Activated CD4-positive, alpha-beta memory T cell treated with anti-CD3 and anti-CD28 coated beads, Interleukin-2, amount 10 ng/mL, durations not matched to agents 7 days and 5 days (primary cell): ENCODE measurements at regions not wholly inside any gene's neighbourhood (a gene's known extent, or its start where the extent isn't known, plus 50 kb on each side); places are given as distances from the start of the nearest gene placed in this dataset.

Experiments
- CTCF ChIA-PET: fragments of 350-600 bp; sonication (Branson Sonifier 250); formaldehyde crosslinking; loops from one replicate; lab custom pipeline; 2021; ENCODE audit warnings: antibody characterized with exemption, inconsistent platforms; lab: Charles Lee
- POLR2A ChIA-PET: fragments of 350-600 bp; sonication (Branson Sonifier 250); formaldehyde crosslinking; loops from one replicate; lab custom pipeline; 2021; ENCODE audit warnings: antibody characterized with exemption; lab: Charles Lee
- DNase-seq: peaks from one replicate; pipeline ENCODE4 v3.0.0-alpha.2; 2020
- H3K27ac Mint-ChIP-seq: one replicate; pipeline ENCODE4 v1.8.0; 2021; ENCODE audit warnings: mild to moderate bottlenecking, mixed read lengths
- H3K27me3 Mint-ChIP-seq: one replicate; pipeline ENCODE4 v1.8.0; 2021; ENCODE audit warnings: mixed read lengths
- H3K36me3 Mint-ChIP-seq: one replicate; pipeline ENCODE4 v1.8.0; 2021; ENCODE audit warnings: low read depth, mixed read lengths
- H3K4me1 Mint-ChIP-seq: one replicate; pipeline ENCODE4 v1.8.0; 2021; ENCODE audit warnings: mixed read lengths
- H3K4me3 Mint-ChIP-seq: one replicate; pipeline ENCODE4 v1.8.0; 2021; ENCODE audit warnings: mild to moderate bottlenecking, mixed read lengths
- H3K9me3 Mint-ChIP-seq: one replicate; pipeline ENCODE4 v1.8.0; 2021; ENCODE audit warnings: mixed read lengths

- Mint-ChIP-seq H3K36me3 (no peaks in the 10 kb centered on the region), H3K27me3 (no peaks in the 10 kb centered on the region), H3K4me1 (no peaks in the 10 kb centered on the region), H3K4me3 (no peak overlapping the region), H3K9me3 (peaks cover 5% of the 10 kb centered on the region), H3K27ac (no peak overlapping the region)
- POLR2A ChIA-PET = no interaction called here
- CTCF ChIA-PET = no interaction called here
- no peak for DNase-seq
Measured at GRCh38 chr5:2502970-2503594, 248.4 kb downstream of the IRX2 start.

GRCh38 chr5:2499917-2500316 is 251.6 kb downstream of the IRX2 start:
- ChIA-PET CTCF (no interaction called here), POLR2A (no interaction called here)
- Mint-ChIP-seq H3K36me3 (no peaks in the 10 kb centered on the region), H3K27me3 (no peaks in the 10 kb centered on the region), H3K27ac (no peak overlapping the region), H3K4me3 (no peak overlapping the region), H3K4me1 (no peaks in the 10 kb centered on the region), H3K9me3 (no peaks in the 10 kb centered on the region)
- no peak for DNase-seq

GRCh38 chr5:2496891-2497290 is 254.6 kb downstream of the IRX2 start:
- H3K4me1 Mint-ChIP-seq = no peaks in the 10 kb centered on the region
- DNase-seq = no peak
- peaks cover 2% of the 10 kb centered on the region for H3K9me3 Mint-ChIP-seq
- ChIA-PET CTCF (no interaction called here), POLR2A (no interaction called here)
- no peaks in the 10 kb centered on the region for H3K36me3 Mint-ChIP-seq
- H3K27ac Mint-ChIP-seq = no peak overlapping the region
- no peak overlapping the region for H3K4me3 Mint-ChIP-seq
- H3K27me3 Mint-ChIP-seq = no peaks in the 10 kb centered on the region

- H3K4me3 Mint-ChIP-seq = no peak overlapping the region
- ChIA-PET CTCF (no interaction called here), POLR2A (no interaction called here)
- H3K27me3 Mint-ChIP-seq = no peaks in the 10 kb centered on the region
- H3K27ac Mint-ChIP-seq = no peak overlapping the region
- H3K36me3 Mint-ChIP-seq = no peaks in the 10 kb centered on the region
- peaks cover 5% of the 10 kb centered on the region for H3K9me3 Mint-ChIP-seq
- no peaks in the 10 kb centered on the region for H3K4me1 Mint-ChIP-seq
- DNase-seq = no peak
Measured at GRCh38 chr5:2496126-2496525, 255.4 kb downstream of the IRX2 start.

GRCh38 chr5:2493356-2493755 is 258.1 kb downstream of the IRX2 start:
- ChIA-PET CTCF (no interaction called here), POLR2A (no interaction called here)
- no peak overlapping the region for H3K27ac Mint-ChIP-seq
- no peaks in the 10 kb centered on the region for H3K36me3 Mint-ChIP-seq
- no peaks in the 10 kb centered on the region for H3K4me1 Mint-ChIP-seq
- no peak for DNase-seq
- no peak overlapping the region for H3K4me3 Mint-ChIP-seq
- H3K9me3 Mint-ChIP-seq = peaks cover 5% of the 10 kb centered on the region
- no peaks in the 10 kb centered on the region for H3K27me3 Mint-ChIP-seq

- POLR2A ChIA-PET = no interaction called here
- CTCF ChIA-PET = no interaction called here
- no peaks in the 10 kb centered on the region for H3K4me1 Mint-ChIP-seq
Measured at GRCh38 chr5:2492476-2492875, 259.0 kb downstream of the IRX2 start.

GRCh38 chr5:2491846-2492245 is 259.6 kb downstream of the IRX2 start:
- Mint-ChIP-seq H3K27ac (no peak overlapping the region), H3K4me3 (no peak overlapping the region), H3K4me1 (no peaks in the 10 kb centered on the region), H3K9me3 (peaks cover 5% of the 10 kb centered on the region), H3K27me3 (no peaks in the 10 kb centered on the region), H3K36me3 (no peaks in the 10 kb centered on the region)
- ChIA-PET CTCF (no interaction called here), POLR2A (no interaction called here)
- DNase-seq = no peak

More at GRCh38 chr5:2492476-2492875, 259.0 kb downstream of the IRX2 start:
- DNase-seq = no peak
- H3K27ac Mint-ChIP-seq = no peak overlapping the region
- H3K27me3 Mint-ChIP-seq = no peaks in the 10 kb centered on the region
- peaks cover 5% of the 10 kb centered on the region for H3K9me3 Mint-ChIP-seq
- H3K36me3 Mint-ChIP-seq = no peaks in the 10 kb centered on the region
- H3K4me3 Mint-ChIP-seq = no peak overlapping the region

GRCh38 chr5:2489306-2489705 is 262.2 kb downstream of the IRX2 start:
- ChIA-PET CTCF (no interaction called here), POLR2A (no interaction called here)
- Mint-ChIP-seq H3K27me3 (no peaks in the 10 kb centered on the region), H3K27ac (no peak overlapping the region), H3K4me3 (no peak overlapping the region), H3K36me3 (no peaks in the 10 kb centered on the region), H3K4me1 (no peaks in the 10 kb centered on the region), H3K9me3 (peaks cover 3% of the 10 kb centered on the region)
- no peak for DNase-seq

- Mint-ChIP-seq H3K36me3 (no peaks in the 10 kb centered on the region), H3K9me3 (peaks cover 3% of the 10 kb centered on the region)
Measured at GRCh38 chr5:2488593-2488992, 262.9 kb downstream of the IRX2 start.

GRCh38 chr5:2487152-2487763 is 264.2 kb downstream of the IRX2 start:
- Mint-ChIP-seq H3K36me3 (no peaks in the 10 kb centered on the region), H3K27me3 (no peaks in the 10 kb centered on the region), H3K4me1 (no peaks in the 10 kb centered on the region), H3K4me3 (no peak overlapping the region), H3K9me3 (peaks cover 6% of the 10 kb centered on the region), H3K27ac (no peak overlapping the region)
- DNase-seq = no peak
- ChIA-PET POLR2A (no interaction called here), CTCF (no interaction called here)

More at GRCh38 chr5:2488593-2488992, 262.9 kb downstream of the IRX2 start:
- POLR2A ChIA-PET = no interaction called here
- Mint-ChIP-seq H3K4me1 (no peaks in the 10 kb centered on the region), H3K27ac (no peak overlapping the region), H3K27me3 (no peaks in the 10 kb centered on the region), H3K4me3 (no peak overlapping the region)
- CTCF ChIA-PET = no interaction called here
- no peak for DNase-seq

GRCh38 chr5:2486373-2486772 is 265.1 kb downstream of the IRX2 start:
- no peak for DNase-seq
- no peaks in the 10 kb centered on the region for H3K27me3 Mint-ChIP-seq
- H3K4me1 Mint-ChIP-seq = no peaks in the 10 kb centered on the region
- ChIA-PET CTCF (no interaction called here), POLR2A (no interaction called here)
- H3K27ac Mint-ChIP-seq = no peak overlapping the region
- no peak overlapping the region for H3K4me3 Mint-ChIP-seq
- peaks cover 9% of the 10 kb centered on the region for H3K9me3 Mint-ChIP-seq
- no peaks in the 10 kb centered on the region for H3K36me3 Mint-ChIP-seq

GRCh38 chr5:2482778-2483177 is 268.7 kb downstream of the IRX2 start:
- Mint-ChIP-seq H3K9me3 (peaks cover 22% of the 10 kb centered on the region), H3K4me3 (no peak overlapping the region), H3K4me1 (no peaks in the 10 kb centered on the region), H3K36me3 (no peaks in the 10 kb centered on the region), H3K27ac (no peak overlapping the region), H3K27me3 (no peaks in the 10 kb centered on the region)
- no peak for DNase-seq
- CTCF ChIA-PET = no interaction called here
- POLR2A ChIA-PET = no interaction called here

GRCh38 chr5:2480871-2481270 is 270.6 kb downstream of the IRX2 start:
- DNase-seq = no peak
- Mint-ChIP-seq H3K9me3 (peaks cover 25% of the 10 kb centered on the region), H3K4me3 (no peak overlapping the region), H3K27ac (no peak overlapping the region), H3K4me1 (no peaks in the 10 kb centered on the region), H3K27me3 (no peaks in the 10 kb centered on the region), H3K36me3 (no peaks in the 10 kb centered on the region)
- ChIA-PET POLR2A (no interaction called here), CTCF (no interaction called here)

GRCh38 chr5:2475902-2476301 is 275.6 kb downstream of the IRX2 start:
- DNase-seq = no peak
- H3K27ac Mint-ChIP-seq = no peak overlapping the region
- no peaks in the 10 kb centered on the region for H3K4me1 Mint-ChIP-seq
- no peaks in the 10 kb centered on the region for H3K36me3 Mint-ChIP-seq
- ChIA-PET CTCF (no interaction called here), POLR2A (no interaction called here)
- no peak overlapping the region for H3K4me3 Mint-ChIP-seq
- H3K27me3 Mint-ChIP-seq = no peaks in the 10 kb centered on the region
- peaks cover 15% of the 10 kb centered on the region for H3K9me3 Mint-ChIP-seq
